ENCODE measurements at regions not wholly inside any gene's neighbourhood (a gene's known extent, or its start where the extent isn't known, plus 50 kb on each side); places are given as distances from the start of the nearest gene placed in this dataset.
"Not testable (repeated sequence)": the region's sequence is repeated elsewhere in the genome, so short reads cannot be mapped to it uniquely, and the experiment has no call there.

- peaks cover 0 to 8% (median 0%) of the 10 kb centered on the region in 4 donors for H3K4me1 ChIP-seq
- TF ChIP-seq POLR2A (IDR thresholded peaks at IDR 0.05; ENCODE audit: low read depth), result no peak
- no peak for TF ChIP-seq CTCF (IDR thresholded peaks at IDR 0.05)
- no peaks in the 10 kb centered on the region for H3K9me3 ChIP-seq
- no peak overlapping the region for H3K4me3 ChIP-seq
- intact Hi-C loops (cut with DNase I), result no loop called here
- no peaks in the 10 kb centered on the region for H3K36me3 ChIP-seq
- whole genome bisulfite sequencing, result 29% methylated on average over 1 of the region's 1 CpG
- no peak for DNase-seq (ENCODE audit: extremely low spot score)
- H3K27me3 ChIP-seq, result no peaks in the 10 kb centered on the region
- H3K27ac ChIP-seq (replicated peaks in 1 of 4), result no peak overlapping the region
Observed at GRCh38 chr1:116195077-116195868, 84.1 kb downstream of the MAB21L3 start.

GRCh38 chr1:116200343-116200742 is 89.1 kb downstream of the MAB21L3 start:
- H3K27me3 ChIP-seq; DNase-seq (ENCODE audit: extremely low spot score); H3K4me3 ChIP-seq; H3K9me3 ChIP-seq; H3K36me3 ChIP-seq; H3K27ac ChIP-seq (replicated peaks in 1 of 4); H3K4me1 ChIP-seq; intact Hi-C loops (cut with DNase I): not testable (repeated sequence)
- 89% methylated on average over 2 of the region's 2 CpGs for WGBS

GRCh38 chr1:116201911-116202310 is 90.7 kb downstream of the MAB21L3 start:
- Histone ChIP-seq H3K9me3 (no peaks in the 10 kb centered on the region), H3K4me3 (no peak overlapping the region), H3K27ac (replicated peaks in 1 of 4) (no peak overlapping the region), H3K4me1 (peaks cover 0 to 8% (median 0%) of the 10 kb centered on the region in 4 donors), H3K36me3 (no peaks in the 10 kb centered on the region), H3K27me3 (no peaks in the 10 kb centered on the region)
- intact Hi-C loops (cut with DNase I), result no loop called here
- 90% methylated on average over 3 of the region's 3 CpGs for WGBS
- DNase-seq (ENCODE audit: extremely low spot score), result no peak
- TF ChIP-seq POLR2A (IDR thresholded peaks at IDR 0.05; ENCODE audit: low read depth), result no peak

GRCh38 chr1:116203181-116203723 is 92.1 kb downstream of the MAB21L3 start:
- H3K27me3 ChIP-seq, result no peaks in the 10 kb centered on the region
- no peak for TF ChIP-seq EP300 (IDR thresholded peaks at IDR 0.05)
- no peak for TF ChIP-seq POLR2A (IDR thresholded peaks at IDR 0.05; ENCODE audit: low read depth)
- TF ChIP-seq POLR2AphosphoS5 (IDR thresholded peaks at IDR 0.05), result no peak
- TF ChIP-seq CTCF (IDR thresholded peaks at IDR 0.05), result no peak

GRCh38 chr1:116203920-116204319 is 92.7 kb downstream of the MAB21L3 start:
- intact Hi-C loops (cut with DNase I), result no loop called here
- WGBS, result 84% methylated on average over 4 of the region's 4 CpGs
- no peaks in the 10 kb centered on the region for H3K36me3 ChIP-seq

More at GRCh38 chr1:116203181-116203723, 92.1 kb downstream of the MAB21L3 start:
- no peak for DNase-seq (ENCODE audit: extremely low spot score)
- no peak overlapping the region for H3K4me3 ChIP-seq
- peaks cover 0 to 8% (median 0%) of the 10 kb centered on the region in 4 donors for H3K4me1 ChIP-seq
- WGBS, result 72% methylated on average over 4 of the region's 5 CpGs
- no peaks in the 10 kb centered on the region for H3K36me3 ChIP-seq
- no peak overlapping the region for H3K27ac ChIP-seq (replicated peaks in 1 of 4)
- no peaks in the 10 kb centered on the region for H3K9me3 ChIP-seq
- intact Hi-C loops (cut with DNase I), result no loop called here

More at GRCh38 chr1:116203920-116204319, 92.7 kb downstream of the MAB21L3 start:
- H3K27me3 ChIP-seq, result no peaks in the 10 kb centered on the region
- peaks cover 0 to 2% (median 0%) of the 10 kb centered on the region in 4 donors for H3K4me1 ChIP-seq
- no peak for DNase-seq (ENCODE audit: extremely low spot score)
- no peak overlapping the region for H3K4me3 ChIP-seq
- TF ChIP-seq POLR2AphosphoS5 (IDR thresholded peaks at IDR 0.05), result no peak
- no peak for TF ChIP-seq EP300 (IDR thresholded peaks at IDR 0.05)
- TF ChIP-seq POLR2A (IDR thresholded peaks at IDR 0.05; ENCODE audit: low read depth), result no peak
- TF ChIP-seq CTCF (IDR thresholded peaks at IDR 0.05), result no peak
- H3K27ac ChIP-seq (replicated peaks in 1 of 4), result no peak overlapping the region
- H3K9me3 ChIP-seq, result no peaks in the 10 kb centered on the region
